Astrocyte (in vitro differentiated cells and primary cell): ENCODE measurements at regions not wholly inside any gene's neighbourhood (a gene's known extent, or its start where the extent isn't known, plus 50 kb on each side); places are given as distances from the start of the nearest gene placed in this dataset.

Experiments used
- DNase-seq: peaks from one replicate; pipeline ENCODE4 v3.0.0-alpha.2; 2010; ENCODE audit warnings: low read depth
- FAIRE-seq: peaks from 2 replicates; lab custom pipeline; 2011; peaks lifted over from hg19 to GRCh38; lab: Jason Lieb, UNC
- H2AFZ ChIP-seq: 2 replicates; pipeline ENCODE4 v1.6.0; 2012; ENCODE audit warnings: low read depth, low read length, inconsistent platforms
- H3K27ac ChIP-seq: 2 replicates; pipeline ENCODE4 v1.5.1; 2011; ENCODE audit warnings: low read depth, low read length, inconsistent platforms
- H3K27me3 ChIP-seq: 2 replicates; pipeline ENCODE4 v1.6.0; 2011; ENCODE audit warnings: low read length, inconsistent platforms; ENCODE audit not compliant: insufficient read depth
- H3K36me3 ChIP-seq: 2 replicates; pipeline ENCODE4 v1.5.1; 2011; ENCODE audit warnings: low read length, inconsistent platforms; ENCODE audit not compliant: insufficient read depth
- H3K4me1 ChIP-seq: 2 replicates; pipeline ENCODE4 v1.5.1; 2011; ENCODE audit warnings: low read length, inconsistent platforms; ENCODE audit not compliant: insufficient read depth
- H3K4me2 ChIP-seq: 2 replicates; pipeline ENCODE4 v1.6.0; 2012; ENCODE audit warnings: low read length, inconsistent platforms
- H3K4me3 ChIP-seq: 2 replicates; pipeline ENCODE4 v1.5.1; 2011; ENCODE audit warnings: low read depth, mild to moderate bottlenecking, low read length, inconsistent platforms; ENCODE audit not compliant: insufficient read depth
- H3K79me2 ChIP-seq: 2 replicates; pipeline ENCODE4 v1.6.0; 2012; ENCODE audit warnings: mild to moderate bottlenecking, low read length, inconsistent platforms; ENCODE audit not compliant: insufficient read depth
- H3K9ac ChIP-seq: 2 replicates; pipeline ENCODE4 v1.6.0; 2012; ENCODE audit warnings: mild to moderate bottlenecking, low read length, inconsistent platforms
- H3K9me3 ChIP-seq: 2 replicates; pipeline ENCODE4 v1.5.1; 2012; ENCODE audit warnings: low read depth, mild to moderate bottlenecking, low read length, inconsistent platforms; ENCODE audit not compliant: insufficient read depth
- H4K20me1 ChIP-seq: 2 replicates; pipeline ENCODE4 v1.6.0; 2012; ENCODE audit warnings: low read length, inconsistent platforms; ENCODE audit not compliant: insufficient read depth
- H3K27ac Mint-ChIP-seq: one replicate; pipeline ENCODE4 v1.8.0; 2021; ENCODE audit warnings: mild to moderate bottlenecking, mixed read lengths; ENCODE audit not compliant: unreplicated experiment
- H3K27me3 Mint-ChIP-seq: one replicate; pipeline ENCODE4 v1.8.0; 2021; ENCODE audit warnings: low read depth, mixed read lengths; ENCODE audit not compliant: unreplicated experiment
- H3K36me3 Mint-ChIP-seq: one replicate; pipeline ENCODE4 v1.8.0; 2021; ENCODE audit warnings: low read depth, mixed read lengths; ENCODE audit not compliant: unreplicated experiment
- H3K4me1 Mint-ChIP-seq: one replicate; pipeline ENCODE4 v1.8.0; 2021; ENCODE audit warnings: low read depth, mixed read lengths; ENCODE audit not compliant: unreplicated experiment
- H3K4me3 Mint-ChIP-seq: one replicate; pipeline ENCODE4 v1.8.0; 2021; ENCODE audit warnings: mild to moderate bottlenecking, moderate library complexity, mixed read lengths; ENCODE audit not compliant: unreplicated experiment
- H3K9me3 Mint-ChIP-seq: one replicate; pipeline ENCODE4 v1.8.0; 2021; ENCODE audit warnings: mild to moderate bottlenecking, mixed read lengths; ENCODE audit not compliant: unreplicated experiment
- EZH2 ChIP-seq: IDR thresholded peaks from 2 replicates; pipeline ENCODE4 v1.6.1; 2012; ENCODE audit warnings: mild to moderate bottlenecking, low read length, inconsistent platforms; ENCODE audit not compliant: insufficient read depth
- TF ChIP-seq, protein P1 (sequence below): IDR thresholded peaks from 2 replicates; pipeline ENCODE4 v1.5.1; 2011; ENCODE audit warnings: low read depth, mild to moderate bottlenecking, inconsistent platforms, low read length, moderate library complexity; ENCODE audit not compliant: insufficient read depth

DNA sequence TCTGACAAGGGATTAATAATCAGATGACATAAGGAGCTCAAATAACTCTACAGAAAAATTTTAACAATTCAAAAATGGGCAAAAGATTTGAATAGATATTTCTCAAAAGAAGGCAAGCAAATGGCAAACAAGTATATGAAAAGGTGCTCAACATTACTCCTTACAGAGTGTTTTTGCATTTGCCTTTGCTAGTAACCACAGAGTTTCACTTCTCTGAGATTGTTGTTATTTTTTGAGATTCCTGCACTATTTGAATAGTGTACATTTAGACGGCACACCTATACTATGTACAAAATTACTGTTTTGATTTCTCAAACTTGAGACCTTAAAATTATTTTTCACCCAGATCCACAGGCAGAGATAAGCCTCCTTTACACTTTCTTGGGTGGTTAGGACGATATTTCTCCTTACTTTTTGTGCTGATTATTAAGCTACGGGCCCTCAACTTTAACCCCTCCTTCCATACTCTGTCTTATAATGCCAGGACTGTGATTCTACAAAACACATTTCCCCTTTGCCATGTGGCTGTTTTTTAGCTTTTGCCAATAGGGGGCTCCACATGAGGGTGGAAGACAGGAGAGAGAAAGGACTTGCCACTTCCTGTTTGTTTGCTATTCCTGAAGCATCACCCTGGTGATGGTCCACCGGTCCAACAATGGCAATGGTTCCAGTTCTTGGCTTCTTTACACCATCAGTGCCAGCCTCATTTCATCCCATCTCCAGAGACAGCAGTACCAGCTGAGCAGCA is 65.0 kb upstream of the DAP start:
- Histone ChIP-seq H3K9ac (no peak overlapping the region), H3K27ac (no peak overlapping the region), H3K27me3 (no peaks in the 10 kb centered on the region), H3K4me2 (no peak overlapping the region), H3K36me3 (no peaks in the 10 kb centered on the region), H3K9me3 (no peaks in the 10 kb centered on the region), H4K20me1 (no peaks in the 10 kb centered on the region), H3K4me3 (no peak overlapping the region), H2AFZ (no peak overlapping the region), H3K4me1 (peaks cover 18% of the 10 kb centered on the region), H3K79me2 (no peaks in the 10 kb centered on the region)
- peaks cover 3% of the 10 kb centered on the region for H3K27me3 Mint-ChIP-seq
- H3K4me1 Mint-ChIP-seq: peaks cover 14% of the 10 kb centered on the region
- FAIRE-seq (no peak), DNase-seq (no peak)
- no peak overlapping the region for H3K27ac Mint-ChIP-seq
- no peaks in the 10 kb centered on the region for H3K36me3 Mint-ChIP-seq
- TF ChIP-seq EZH2: no peak
- TF ChIP-seq, protein P1, sequence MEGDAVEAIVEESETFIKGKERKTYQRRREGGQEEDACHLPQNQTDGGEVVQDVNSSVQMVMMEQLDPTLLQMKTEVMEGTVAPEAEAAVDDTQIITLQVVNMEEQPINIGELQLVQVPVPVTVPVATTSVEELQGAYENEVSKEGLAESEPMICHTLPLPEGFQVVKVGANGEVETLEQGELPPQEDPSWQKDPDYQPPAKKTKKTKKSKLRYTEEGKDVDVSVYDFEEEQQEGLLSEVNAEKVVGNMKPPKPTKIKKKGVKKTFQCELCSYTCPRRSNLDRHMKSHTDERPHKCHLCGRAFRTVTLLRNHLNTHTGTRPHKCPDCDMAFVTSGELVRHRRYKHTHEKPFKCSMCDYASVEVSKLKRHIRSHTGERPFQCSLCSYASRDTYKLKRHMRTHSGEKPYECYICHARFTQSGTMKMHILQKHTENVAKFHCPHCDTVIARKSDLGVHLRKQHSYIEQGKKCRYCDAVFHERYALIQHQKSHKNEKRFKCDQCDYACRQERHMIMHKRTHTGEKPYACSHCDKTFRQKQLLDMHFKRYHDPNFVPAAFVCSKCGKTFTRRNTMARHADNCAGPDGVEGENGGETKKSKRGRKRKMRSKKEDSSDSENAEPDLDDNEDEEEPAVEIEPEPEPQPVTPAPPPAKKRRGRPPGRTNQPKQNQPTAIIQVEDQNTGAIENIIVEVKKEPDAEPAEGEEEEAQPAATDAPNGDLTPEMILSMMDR: no peak
- H3K9me3 Mint-ChIP-seq: no peaks in the 10 kb centered on the region
- no peak overlapping the region for H3K4me3 Mint-ChIP-seq

DNA sequence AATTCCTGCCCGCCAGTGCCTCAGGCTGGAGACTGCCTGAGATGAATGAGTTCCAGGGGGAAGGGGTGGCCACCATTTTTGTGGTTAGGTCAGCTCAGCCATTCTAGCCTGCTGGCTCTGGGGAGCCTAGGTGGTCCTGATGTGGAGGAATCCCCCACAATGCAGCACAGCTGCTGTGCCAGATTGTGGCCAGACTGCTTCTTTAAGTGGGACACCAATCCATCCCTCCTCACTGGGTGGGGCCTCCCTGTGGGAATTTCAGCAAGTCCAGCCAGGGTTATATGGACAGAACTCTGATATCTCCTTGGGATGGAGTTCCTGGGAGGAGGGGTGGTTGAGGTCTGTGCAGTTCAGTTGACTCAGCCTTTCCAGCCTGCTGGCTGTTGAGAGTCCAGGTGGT is 51.2 kb upstream of the DAP start:
- Mint-ChIP-seq H3K36me3 (no peaks in the 10 kb centered on the region), H3K27ac (no peak overlapping the region), H3K4me1 (peaks cover 4% of the 10 kb centered on the region), H3K4me3 (no peak overlapping the region), H3K27me3 (peaks cover 16% of the 10 kb centered on the region), H3K9me3 (peaks cover 19% of the 10 kb centered on the region)
- Histone ChIP-seq H3K9ac (no peak overlapping the region), H3K4me2 (no peak overlapping the region), H4K20me1 (no peaks in the 10 kb centered on the region), H3K4me3 (no peak overlapping the region), H3K27ac (no peak overlapping the region), H2AFZ (no peak overlapping the region), H3K27me3 (no peaks in the 10 kb centered on the region), H3K4me1 (no peaks in the 10 kb centered on the region), H3K9me3 (no peaks in the 10 kb centered on the region), H3K79me2 (no peaks in the 10 kb centered on the region), H3K36me3 (no peaks in the 10 kb centered on the region)
- TF ChIP-seq, protein P1: no peak
- TF ChIP-seq EZH2: no peak
- FAIRE-seq: no peak
- no peak for DNase-seq
